Mesenchymal stem cell (in vitro differentiated cells and primary cell): ENCODE measurements at regions not wholly inside any gene's neighbourhood (a gene's known extent, or its start where the extent isn't known, plus 50 kb on each side); places are given as distances from the start of the nearest gene placed in this dataset.

Experiments used
- DNase-seq: peaks from one replicate; pipeline ENCODE4 v3.0.0-alpha.2; 2013
- H2AFZ ChIP-seq: one replicate; pipeline ENCODE4 v1.6.1; 2013; ENCODE audit warnings: low read depth, mild to moderate bottlenecking, control low read depth, inconsistent platforms, low read length, moderate library complexity
- H2AK5ac ChIP-seq: 2 replicates; pipeline ENCODE4 v1.6.1; 2013; ENCODE audit warnings: low read length, moderate library complexity, mild to moderate bottlenecking, inconsistent platforms; ENCODE audit not compliant: severe bottlenecking
- H2BK120ac ChIP-seq: one replicate; pipeline ENCODE4 v1.6.1; 2013; ENCODE audit warnings: low read depth, mild to moderate bottlenecking, inconsistent platforms, low read length, moderate library complexity
- H2BK12ac ChIP-seq, 2 experiments: one replicate each; pipeline ENCODE4 v1.6.1; 2013; ENCODE audit warnings: inconsistent platforms in 2 of 2, low read length in 2 of 2, mild to moderate bottlenecking in 2 of 2, moderate library complexity in 2 of 2, control low read depth in 1 of 2
- H2BK15ac ChIP-seq: one replicate; pipeline ENCODE4 v1.6.1; 2013; ENCODE audit warnings: mild to moderate bottlenecking, low read depth, inconsistent platforms; ENCODE audit not compliant: poor library complexity, severe bottlenecking
- H2BK5ac ChIP-seq: 2 replicates; pipeline ENCODE4 v1.6.1; 2013; ENCODE audit warnings: low read depth, mild to moderate bottlenecking, low read length, control low read depth, inconsistent platforms; ENCODE audit not compliant: poor library complexity, severe bottlenecking
- H3K14ac ChIP-seq, 2 experiments: one replicate each; pipeline ENCODE4 v1.6.1; 2013; ENCODE audit warnings: inconsistent platforms in 2 of 2, low read length in 2 of 2, control low read depth in 1 of 2, mild to moderate bottlenecking in 1 of 2, moderate library complexity in 1 of 2
- H3K18ac ChIP-seq, 2 experiments: one replicate each; pipeline ENCODE4 v1.6.1; 2013; ENCODE audit warnings: inconsistent platforms in 2 of 2, low read length in 2 of 2, control low read depth in 1 of 2, low read depth in 1 of 2, mild to moderate bottlenecking in 1 of 2
- H3K23ac ChIP-seq, 2 experiments: one replicate each; pipeline ENCODE4 v1.6.1; 2013; ENCODE audit warnings: inconsistent platforms in 2 of 2, low read length in 2 of 2, mild to moderate bottlenecking in 2 of 2, moderate library complexity in 2 of 2, control low read depth in 1 of 2
- H3K27ac ChIP-seq: 2 replicates; pipeline ENCODE4 v1.5.1; 2013; ENCODE audit warnings: mild to moderate bottlenecking, moderate library complexity, low read length, control low read depth, inconsistent platforms; ENCODE audit not compliant: poor library complexity, severe bottlenecking
- H3K27me3 ChIP-seq, 2 experiments: 2 replicates each; pipeline versions ENCODE4 v1.6.1 to v1.7.0; 2013; ENCODE audit warnings: low read length in 2 of 2, mild to moderate bottlenecking in 2 of 2, moderate library complexity in 2 of 2, control low read depth in 1 of 2, inconsistent platforms in 1 of 2; ENCODE audit not compliant: control insufficient read depth in 1 of 2, insufficient read depth in 1 of 2
- H3K36me3 ChIP-seq, 2 experiments: 2 replicates each; pipeline versions ENCODE4 v1.6.1 to v1.7.0; 2013; ENCODE audit warnings: low read length in 2 of 2, control low read depth in 1 of 2, inconsistent platforms in 1 of 2, low read depth in 1 of 2, mild to moderate bottlenecking in 1 of 2; ENCODE audit not compliant: insufficient read depth in 2 of 2, control insufficient read depth in 1 of 2
- H3K4ac ChIP-seq, 2 experiments: one replicate each; pipeline ENCODE4 v1.6.1; 2013; ENCODE audit warnings: inconsistent platforms in 2 of 2, low read length in 2 of 2, mild to moderate bottlenecking in 2 of 2, moderate library complexity in 2 of 2, control low read depth in 1 of 2, low read depth in 1 of 2
- H3K4me1 ChIP-seq: 2 replicates; pipeline ENCODE4 v1.6.1; 2013; ENCODE audit warnings: low read depth, low read length, control low read depth; ENCODE audit not compliant: control insufficient read depth, insufficient read depth
- H3K4me2 ChIP-seq: 2 replicates; pipeline ENCODE4 v1.6.1; 2013; ENCODE audit warnings: low read length, mild to moderate bottlenecking, inconsistent platforms; ENCODE audit not compliant: poor library complexity, severe bottlenecking
- H3K4me3 ChIP-seq, 2 experiments: 2 replicates each; pipeline versions ENCODE4 v1.5.1 to v1.7.0; 2013; ENCODE audit warnings: low read length in 2 of 2, mild to moderate bottlenecking in 2 of 2, control low read depth in 1 of 2, low read depth in 1 of 2; ENCODE audit not compliant: insufficient read depth in 1 of 2
- H3K79me1 ChIP-seq: replicated peaks from 2 replicates; pipeline ENCODE4 v1.6.1; 2013; ENCODE audit warnings: mild to moderate bottlenecking, control low read depth, low read length, inconsistent platforms; ENCODE audit not compliant: poor library complexity, severe bottlenecking
- H3K9ac ChIP-seq: 2 replicates; pipeline ENCODE4 v1.7.0; 2013; ENCODE audit warnings: mild to moderate bottlenecking, low read length, moderate library complexity
- H3K9me3 ChIP-seq: 2 replicates; pipeline ENCODE4 v1.7.0; 2013; ENCODE audit warnings: mild to moderate bottlenecking, low read length; ENCODE audit not compliant: control insufficient read depth
- H4K8ac ChIP-seq: one replicate; pipeline ENCODE4 v1.6.1; 2013; ENCODE audit warnings: inconsistent platforms, mild to moderate bottlenecking, low read length, moderate library complexity
- H4K91ac ChIP-seq: one replicate; pipeline ENCODE4 v1.6.1; 2013; ENCODE audit warnings: mild to moderate bottlenecking, low read length, inconsistent platforms
- WGBS: methylation state at CpG from one replicate; pipeline ENCODE4 v1.1.7; 2013; ENCODE audit warnings: mixed read lengths; 5-methylcytosine and 5-hydroxymethylcytosine counted together

DNA sequence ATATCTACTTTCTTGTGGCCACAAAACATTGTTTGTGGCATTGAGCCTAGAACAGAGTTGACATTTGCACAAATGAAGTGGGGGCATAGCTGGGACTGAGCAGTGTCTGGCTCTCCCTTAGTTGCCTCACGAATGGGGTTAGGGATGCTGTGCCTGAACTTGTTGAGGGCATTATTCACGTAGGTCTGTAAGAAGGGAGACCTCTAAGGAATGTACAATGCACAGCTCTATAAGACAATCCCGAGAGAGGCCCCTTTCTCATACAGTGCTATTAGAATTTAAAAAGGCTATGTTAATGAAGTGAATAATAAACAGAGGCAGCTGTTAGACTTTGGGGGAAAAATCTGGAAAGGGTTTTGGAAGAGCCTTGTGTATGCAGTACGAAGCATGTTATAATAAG lies 118.4 kb upstream of the DEPDC1 start:
- Histone ChIP-seq H3K27me3 (no peaks in the 10 kb centered on the region), H2BK12ac (no peak overlapping the region), H3K14ac (no peak overlapping the region), H3K9me3 (peaks cover 32% of the 10 kb centered on the region), H2AK5ac (no peak overlapping the region), H3K4me1 (no peaks in the 10 kb centered on the region), H4K91ac (no peak overlapping the region), H3K36me3 (no peaks in the 10 kb centered on the region), H3K27ac (no peak overlapping the region), H3K23ac (no peak overlapping the region), H3K9ac (no peak overlapping the region), H3K18ac (no peak overlapping the region), H3K4me3 (no peak overlapping the region), H3K4ac (no peak overlapping the region), H4K8ac (no peak overlapping the region), H2BK5ac (no peak overlapping the region), H3K79me1 (no peaks in the 10 kb centered on the region), H2AFZ (no peak overlapping the region), H2BK15ac (no peak overlapping the region), H3K4me2 (no peak overlapping the region), H2BK120ac (no peak overlapping the region)
- WGBS, result 79% methylated on average over 3 of the region's 4 CpGs
- DNase-seq, result no peak

DNA sequence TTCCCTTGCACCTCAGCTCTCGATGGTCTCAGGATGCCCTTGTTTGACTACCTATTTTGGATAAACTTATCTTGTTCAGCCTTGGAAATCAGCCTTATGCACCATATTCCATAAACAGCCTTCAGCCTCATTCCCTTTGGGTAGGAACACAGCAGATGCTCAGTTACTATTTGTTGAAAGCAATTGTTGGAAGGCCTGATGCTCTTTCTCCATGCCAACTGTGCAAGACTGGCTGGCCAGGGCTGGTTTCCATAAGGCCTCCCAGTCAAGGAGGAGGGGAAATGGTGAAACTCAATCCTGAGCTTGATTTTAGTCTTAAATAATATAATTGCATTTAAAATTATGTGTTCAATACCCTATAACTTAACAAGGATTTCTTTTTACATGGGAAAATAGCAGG lies 121.1 kb upstream of the DEPDC1 start:
- Histone ChIP-seq H3K27me3 (no peaks in the 10 kb centered on the region), H3K18ac (no peak overlapping the region), H3K4me1 (no peaks in the 10 kb centered on the region), H3K79me1 (no peaks in the 10 kb centered on the region), H4K8ac (no peak overlapping the region), H2AK5ac (no peak overlapping the region), H3K9ac (no peak overlapping the region), H2BK15ac (no peak overlapping the region), H3K23ac (no peak overlapping the region), H2AFZ (no peak overlapping the region), H4K91ac (no peak overlapping the region), H3K4ac (no peak overlapping the region), H3K9me3 (peaks cover 29% of the 10 kb centered on the region), H3K27ac (no peak overlapping the region), H2BK5ac (no peak overlapping the region), H3K36me3 (no peaks in the 10 kb centered on the region), H3K14ac (no peak overlapping the region), H3K4me3 (no peak overlapping the region), H3K4me2 (no peak overlapping the region), H2BK12ac (no peak overlapping the region), H2BK120ac (no peak overlapping the region)
- WGBS, result 50% methylated on average over 1 of the region's 1 CpG
- no peak for DNase-seq

- no peak overlapping the region for H3K4ac ChIP-seq
- H2BK5ac ChIP-seq, result no peak overlapping the region
- H3K36me3 ChIP-seq, result no peaks in the 10 kb centered on the region
- no peak overlapping the region for H3K14ac ChIP-seq
- peaks cover 25% of the 10 kb centered on the region for H3K9me3 ChIP-seq
- H4K8ac ChIP-seq, result no peak overlapping the region
- no peak overlapping the region for H3K9ac ChIP-seq
- H4K91ac ChIP-seq, result no peak overlapping the region
- DNase-seq, result no peak
- H3K4me1 ChIP-seq, result no peaks in the 10 kb centered on the region
- no peak overlapping the region for H3K27ac ChIP-seq
- H3K27me3 ChIP-seq, result no peaks in the 10 kb centered on the region
- no peak overlapping the region for H3K18ac ChIP-seq
- no peak overlapping the region for H2AK5ac ChIP-seq
- no peak overlapping the region for H3K23ac ChIP-seq
- 88% methylated on average over 1 of the region's 1 CpG for WGBS
- H2BK120ac ChIP-seq, result no peak overlapping the region
- H3K4me2 ChIP-seq, result no peak overlapping the region
- H2BK15ac ChIP-seq, result no peak overlapping the region
- no peaks in the 10 kb centered on the region for H3K79me1 ChIP-seq
- H3K4me3 ChIP-seq, result no peak overlapping the region
- H2BK12ac ChIP-seq, result no peak overlapping the region
- H2AFZ ChIP-seq, result no peak overlapping the region
Measured at GRCh38 chr1:68620571-68620970, 123.7 kb upstream of the DEPDC1 start.

DNA sequence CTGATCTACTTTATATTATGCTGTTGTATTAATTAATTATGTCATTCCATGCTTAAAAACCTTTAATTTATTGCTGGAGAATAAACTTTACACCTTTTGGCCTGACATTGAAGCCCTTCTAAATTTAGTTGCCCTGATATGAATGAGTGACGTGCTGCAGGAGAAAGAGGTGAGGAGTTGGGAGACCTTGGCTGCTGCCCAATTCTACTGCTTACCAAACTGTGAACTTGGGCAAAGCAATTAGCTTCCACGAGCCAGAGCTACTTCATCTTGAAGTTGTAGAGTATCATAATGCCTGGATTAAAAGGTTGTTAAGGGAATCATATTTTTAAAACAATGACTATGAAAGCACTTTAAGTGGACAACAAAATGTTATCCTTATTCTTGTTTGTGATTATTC lies 126.8 kb upstream of the DEPDC1 start:
- Histone ChIP-seq H3K27ac (no peak overlapping the region), H3K18ac (no peak overlapping the region), H3K9ac (no peak overlapping the region), H3K4me2 (no peak overlapping the region), H2BK12ac (no peak overlapping the region), H3K27me3 (no peaks in the 10 kb centered on the region), H3K23ac (no peak overlapping the region), H3K9me3 (peaks cover 20% of the 10 kb centered on the region), H3K4ac (no peak overlapping the region), H2AK5ac (no peak overlapping the region), H2AFZ (no peak overlapping the region), H3K4me1 (no peaks in the 10 kb centered on the region), H3K79me1 (no peaks in the 10 kb centered on the region), H4K91ac (no peak overlapping the region), H3K14ac (no peak overlapping the region), H2BK5ac (no peak overlapping the region), H4K8ac (no peak overlapping the region), H2BK15ac (no peak overlapping the region), H2BK120ac (no peak overlapping the region), H3K36me3 (no peaks in the 10 kb centered on the region), H3K4me3 (no peak overlapping the region)
- DNase-seq, result no peak
- 65% methylated on average over 2 of the region's 2 CpGs for WGBS
